WTC11 (cell line): ENCODE measurements at regions not wholly inside any gene's neighbourhood (a gene's known extent, or its start where the extent isn't known, plus 50 kb on each side); places are given as distances from the start of the nearest gene placed in this dataset.

ENCODE experiments used
- CREB1 ChIP-seq: sonication (generic); formaldehyde crosslinking; IDR thresholded peaks from 2 replicates; pipeline ENCODE4 v1.8.0; 2023; ENCODE audit warnings: mild to moderate bottlenecking, missing genetic modification reagents
- CTCF ChIP-seq: fragments of 200-600 bp; IDR thresholded peaks from 2 replicates; pipeline ENCODE4 v1.8.0; 2022; ENCODE audit warnings: antibody characterized with exemption
- SP1 ChIP-seq: sonication (generic); formaldehyde crosslinking; conservative IDR thresholded peaks from 2 replicates; pipeline ENCODE4 v1.8.1; 2022; ENCODE audit warnings: missing genetic modification reagents

- no peak for TF ChIP-seq CTCF
- TF ChIP-seq SP1 (CRISPR knock-in tag) = no peak
- TF ChIP-seq CREB1 (CRISPR knock-in tag) = no peak
Observed at GRCh38 chr10:29081951-29082685, 206.8 kb upstream of the LYZL1 start.
